ENCODE measurements at regions not wholly inside any gene's neighbourhood (a gene's known extent, or its start where the extent isn't known, plus 50 kb on each side); places are given as distances from the start of the nearest gene placed in this dataset.

DNA sequence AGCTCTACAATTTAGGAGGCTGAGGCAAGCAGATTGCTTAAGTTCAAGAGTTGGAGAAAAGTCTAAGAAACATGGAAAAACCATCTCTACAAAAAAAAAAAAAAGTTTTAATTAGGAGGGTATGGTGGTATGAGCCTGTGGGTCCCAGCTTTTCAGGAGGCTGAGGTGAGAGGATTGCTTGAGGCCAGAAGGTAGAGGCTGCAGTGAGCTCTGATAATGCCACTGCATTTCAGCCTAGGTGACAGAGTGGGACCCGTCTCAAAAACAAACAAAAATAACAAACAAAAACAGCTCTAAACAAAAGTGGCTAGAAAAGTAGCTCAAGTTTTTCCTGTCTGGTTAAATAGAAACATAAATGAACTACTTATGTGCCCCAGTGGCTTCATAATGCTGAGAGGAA is 2133.6 kb upstream of the DEFB115 start:
- Mint-ChIP-seq H3K9me3 (peaks cover 19 to 37% of the 10 kb centered on the region in 2 donors), H3K36me3 (peaks cover 19% of the 10 kb centered on the region), H3K4me3 (no peak overlapping the region), H3K27me3 (ENCODE audit: low read depth in 2 of 2) (no peaks in the 10 kb centered on the region), H3K4me1 (no peaks in the 10 kb centered on the region), H3K27ac (no peak overlapping the region)
- WGBS (ENCODE audit: insufficient coverage): 33% methylated on average over 1 of the region's 1 CpG
- H3K27ac ChIP-seq (ENCODE audit: low read length): no peak overlapping the region
- H3K4me1 ChIP-seq (ENCODE audit: control insufficient read depth, insufficient read depth, low read length): no peaks in the 10 kb centered on the region
- DNase-seq: no peak
- TF ChIP-seq, protein P1, sequence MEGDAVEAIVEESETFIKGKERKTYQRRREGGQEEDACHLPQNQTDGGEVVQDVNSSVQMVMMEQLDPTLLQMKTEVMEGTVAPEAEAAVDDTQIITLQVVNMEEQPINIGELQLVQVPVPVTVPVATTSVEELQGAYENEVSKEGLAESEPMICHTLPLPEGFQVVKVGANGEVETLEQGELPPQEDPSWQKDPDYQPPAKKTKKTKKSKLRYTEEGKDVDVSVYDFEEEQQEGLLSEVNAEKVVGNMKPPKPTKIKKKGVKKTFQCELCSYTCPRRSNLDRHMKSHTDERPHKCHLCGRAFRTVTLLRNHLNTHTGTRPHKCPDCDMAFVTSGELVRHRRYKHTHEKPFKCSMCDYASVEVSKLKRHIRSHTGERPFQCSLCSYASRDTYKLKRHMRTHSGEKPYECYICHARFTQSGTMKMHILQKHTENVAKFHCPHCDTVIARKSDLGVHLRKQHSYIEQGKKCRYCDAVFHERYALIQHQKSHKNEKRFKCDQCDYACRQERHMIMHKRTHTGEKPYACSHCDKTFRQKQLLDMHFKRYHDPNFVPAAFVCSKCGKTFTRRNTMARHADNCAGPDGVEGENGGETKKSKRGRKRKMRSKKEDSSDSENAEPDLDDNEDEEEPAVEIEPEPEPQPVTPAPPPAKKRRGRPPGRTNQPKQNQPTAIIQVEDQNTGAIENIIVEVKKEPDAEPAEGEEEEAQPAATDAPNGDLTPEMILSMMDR (IDR thresholded peaks at IDR 0.05): no peak
- no peaks in the 10 kb centered on the region for H3K27me3 ChIP-seq (ENCODE audit: control insufficient read depth, insufficient read depth, low read length)
- ATAC-seq: no peak
- no peaks in the 10 kb centered on the region for H3K36me3 ChIP-seq (ENCODE audit: control insufficient read depth, insufficient read depth, low read length)
- intact Hi-C loops (cut with micrococcal nuclease): no loop called here
- H3K4me3 ChIP-seq (ENCODE audit: low read length): no peak overlapping the region
- peaks cover 22% of the 10 kb centered on the region for H3K9me3 ChIP-seq (ENCODE audit: control insufficient read depth, insufficient read depth, low read length)

Data from natural killer cell (primary cell).